ENCODE measurements at regions not wholly inside any gene's neighbourhood (a gene's known extent, or its start where the extent isn't known, plus 50 kb on each side); places are given as distances from the start of the nearest gene placed in this dataset.

GRCh38 chr2:64380853-64381527, 73.0 kb upstream of the LGALSL start:
- DNase-seq, result no peak

DNA sequence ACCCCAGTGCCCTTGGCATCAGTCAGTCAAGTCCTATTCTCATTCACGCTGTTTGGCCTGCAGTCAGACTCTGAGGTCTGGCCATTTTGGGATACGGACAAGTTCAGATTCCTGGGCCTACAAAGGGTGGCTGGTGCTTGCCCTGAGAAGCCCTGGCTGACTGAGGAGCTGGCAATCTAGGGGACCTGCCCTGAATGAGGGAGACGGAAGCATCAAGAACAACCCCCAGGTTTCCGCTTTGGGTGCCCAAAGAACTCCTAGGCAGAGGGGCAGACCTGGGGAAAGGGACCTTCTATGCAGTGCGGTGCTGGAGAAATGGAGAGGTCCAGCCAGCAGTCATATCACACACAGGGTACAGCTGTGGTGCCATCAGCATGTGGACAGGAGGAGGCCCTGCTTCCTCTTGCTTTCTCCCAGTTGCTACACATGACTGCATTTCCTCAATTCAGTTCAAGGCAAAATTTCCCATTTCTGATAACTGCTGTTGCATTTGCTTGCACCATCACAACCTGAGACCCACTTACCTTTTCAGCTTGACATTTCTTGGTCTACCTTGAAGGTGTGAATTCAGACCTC, 70.9 kb upstream of the LGALSL start:
- no peak for DNase-seq

- no peak for DNase-seq
Observed at GRCh38 chr2:64383881-64384280, 70.1 kb upstream of the LGALSL start.

DNA sequence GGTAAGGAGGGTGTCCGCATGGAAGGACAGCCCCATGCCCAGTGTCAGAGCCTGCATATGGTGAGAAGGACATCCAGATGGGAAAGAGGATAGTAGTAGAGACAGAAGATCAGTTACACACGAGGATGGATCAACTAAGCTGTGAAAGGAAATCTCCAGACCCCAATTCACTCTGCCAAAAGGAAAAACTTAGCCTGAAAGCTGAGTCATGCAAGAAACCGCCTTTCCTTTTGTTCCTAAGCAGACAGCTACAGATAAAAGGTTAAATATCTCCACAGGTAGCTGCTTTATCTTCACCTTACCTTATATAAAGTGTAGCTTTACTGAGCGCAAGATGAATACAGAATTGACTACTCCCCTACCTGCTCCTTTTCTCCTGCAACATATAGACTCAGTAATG, 67.3 kb upstream of the LGALSL start:
- DNase-seq, result no peak

GRCh38 chr2:64390586-64390985, 63.4 kb upstream of the LGALSL start:
- no peak for DNase-seq

DNA sequence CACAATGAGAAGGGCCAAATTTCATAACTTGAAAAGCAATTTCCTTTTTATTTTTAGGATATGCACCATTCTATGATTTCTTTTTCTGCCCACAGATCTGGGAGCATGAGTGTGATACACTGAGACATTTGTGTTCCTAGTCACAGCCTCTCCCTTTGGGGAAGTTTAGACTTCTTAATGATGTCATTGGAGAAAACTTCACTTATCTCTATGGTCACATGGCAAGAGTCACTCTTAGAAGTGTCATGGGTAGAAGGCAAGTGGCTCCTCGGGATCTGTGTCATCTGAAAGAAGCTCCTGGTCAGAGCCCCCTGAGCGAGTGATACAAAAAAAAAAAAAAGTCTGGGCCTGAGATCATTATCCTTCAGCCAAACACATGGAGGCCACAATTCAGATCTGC, 62.5 kb upstream of the LGALSL start:
- DNase-seq, result no peak

GRCh38 chr2:64391940-64392339, 62.0 kb upstream of the LGALSL start:
- DNase-seq, result no peak

DNA sequence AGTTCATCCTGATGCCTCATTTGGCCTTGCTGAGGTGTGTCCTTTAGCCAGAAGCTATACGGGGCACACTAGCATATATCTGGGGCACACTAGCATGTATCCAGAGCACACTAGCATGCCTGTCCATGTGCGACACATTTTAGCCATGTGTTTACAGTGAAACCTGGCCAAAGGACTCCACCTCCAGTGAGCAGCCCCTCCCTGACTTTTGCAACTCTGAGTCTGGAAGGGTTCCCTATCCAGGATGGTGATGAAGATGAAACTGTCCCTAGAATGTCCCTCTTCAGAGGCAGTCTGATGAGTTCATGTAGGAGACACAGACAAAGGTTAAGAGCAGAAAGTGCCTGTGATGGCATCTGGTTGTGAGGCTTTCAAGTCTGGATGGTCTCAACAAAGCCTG, 61.4 kb upstream of the LGALSL start:
- DNase-seq, result no peak

DNA sequence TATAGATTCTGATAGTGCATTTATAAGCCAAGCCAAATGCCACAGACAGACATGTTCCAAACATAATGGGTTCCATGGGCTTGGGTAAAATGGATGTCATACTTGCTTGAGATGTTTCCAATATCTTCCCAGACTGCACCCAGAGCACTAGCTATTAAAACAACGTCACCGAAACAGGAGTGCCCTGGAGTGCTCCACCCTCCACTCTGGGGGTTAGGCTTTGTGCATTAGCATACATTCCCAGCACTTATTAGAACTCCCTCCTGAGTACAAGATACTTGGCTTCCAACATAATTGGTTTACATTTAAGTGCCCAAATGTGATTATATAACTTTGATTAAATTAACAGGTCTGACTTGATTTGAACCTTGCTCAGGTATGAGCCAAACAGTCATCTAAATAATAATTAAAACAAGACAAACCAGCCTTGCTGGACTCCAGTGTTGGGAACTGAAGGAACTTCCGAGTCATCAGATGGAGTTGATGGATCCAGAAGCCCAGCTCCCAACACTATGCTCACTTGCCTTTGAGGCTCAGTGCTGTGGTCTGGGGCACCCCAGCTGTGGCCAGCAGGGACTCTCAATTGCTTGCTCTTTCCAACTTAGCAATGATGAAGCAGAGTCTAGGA, 60.5 kb upstream of the LGALSL start:
- no peak for DNase-seq

DNA sequence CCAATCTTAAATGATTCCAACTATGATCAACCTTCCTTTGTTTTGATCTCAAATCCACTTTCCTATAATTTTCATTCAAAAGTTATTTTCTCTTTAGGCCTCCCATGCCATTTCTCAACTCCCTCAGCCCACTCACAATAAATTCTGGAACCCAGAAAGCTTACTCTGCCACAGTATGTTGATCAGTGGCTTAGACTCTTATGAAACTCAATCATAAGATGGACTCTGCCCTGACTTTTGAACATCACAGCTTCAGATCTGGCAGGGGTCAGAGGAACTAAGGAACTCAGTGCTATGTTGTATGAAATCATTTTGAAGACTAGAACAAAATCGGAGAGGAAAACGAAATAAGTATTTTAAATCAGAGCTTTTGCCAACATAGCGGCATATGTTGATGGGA, 59.8 kb upstream of the LGALSL start:
- DNase-seq, result no peak

DNA sequence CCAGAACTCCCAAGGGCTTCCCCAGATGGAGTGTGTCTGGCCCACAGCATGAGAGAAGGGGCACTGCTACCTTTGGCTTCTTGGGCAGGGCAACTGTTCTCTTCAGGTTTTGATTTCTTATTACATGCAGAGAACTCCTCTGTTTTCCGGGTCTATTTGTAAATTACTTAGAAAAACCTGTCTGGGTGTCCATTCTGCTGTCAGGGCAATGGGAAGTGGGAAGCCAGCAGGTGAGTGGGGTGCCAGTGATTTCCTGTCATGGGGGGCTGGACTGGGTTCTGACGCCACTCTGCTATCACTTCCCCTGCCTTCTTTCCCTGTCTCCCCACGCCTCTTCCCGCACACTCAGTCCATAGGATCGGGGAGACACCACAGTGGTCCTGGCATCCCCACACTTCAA, 58.0 kb upstream of the LGALSL start:
- DNase-seq, result no peak

DNA sequence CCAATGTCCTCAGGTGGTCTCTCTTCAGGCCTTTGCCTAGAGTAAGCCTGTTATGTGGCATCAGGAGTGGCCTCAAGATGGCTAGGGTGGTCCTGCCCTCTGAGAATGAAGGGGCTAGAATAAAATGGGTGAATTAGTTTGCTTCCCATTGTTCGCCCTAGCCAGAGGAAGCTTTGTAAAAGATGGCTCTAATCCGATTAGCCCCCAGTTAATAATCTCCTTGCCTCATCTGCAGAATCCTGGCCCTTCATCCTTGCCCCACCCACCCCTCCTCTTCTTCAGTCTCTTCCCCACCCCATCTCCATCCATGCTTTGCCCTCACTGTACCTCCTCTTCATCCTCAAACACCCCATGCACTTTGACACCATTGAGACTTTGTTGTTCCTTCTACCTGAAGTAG, 57.4 kb upstream of the LGALSL start:
- DNase-seq, result no peak

- no peak for DNase-seq
Observed at GRCh38 chr2:64398516-64399129, 55.3 kb upstream of the LGALSL start.

GRCh38 chr2:64399521-64399920, 54.4 kb upstream of the LGALSL start:
- no peak for DNase-seq

DNA sequence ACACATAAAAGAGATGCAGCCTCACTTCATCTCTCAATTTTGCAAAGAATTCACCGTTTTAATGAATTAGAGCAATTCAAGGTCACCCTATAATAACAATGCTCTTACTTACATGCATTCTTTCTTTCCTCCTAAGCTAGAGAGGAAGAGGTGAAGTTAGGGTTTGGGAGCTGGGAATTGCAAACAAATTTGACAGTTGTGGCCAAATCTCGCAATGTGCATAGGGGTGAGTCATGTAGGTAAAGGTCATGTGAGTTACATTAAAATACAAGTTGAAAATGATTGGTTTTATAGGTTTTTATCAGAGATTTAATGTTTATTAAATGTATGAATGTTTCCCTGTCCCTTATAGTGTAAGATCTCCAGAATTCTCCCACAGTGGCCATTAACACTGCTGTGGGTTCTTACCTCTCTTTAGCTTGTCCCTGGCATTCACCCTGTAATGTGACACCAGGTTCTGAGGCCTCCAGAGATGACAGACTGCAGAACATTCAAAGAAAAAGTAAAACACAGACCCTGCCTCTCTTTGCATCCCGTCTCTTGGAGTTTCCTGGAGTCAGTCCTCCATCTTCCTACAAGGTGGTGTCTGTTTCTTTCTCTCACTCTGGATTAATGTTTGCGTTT, 53.7 kb upstream of the LGALSL start:
- no peak for DNase-seq

- no peak for DNase-seq
Observed at GRCh38 chr2:64400733-64401528, 53.0 kb upstream of the LGALSL start.

DNA sequence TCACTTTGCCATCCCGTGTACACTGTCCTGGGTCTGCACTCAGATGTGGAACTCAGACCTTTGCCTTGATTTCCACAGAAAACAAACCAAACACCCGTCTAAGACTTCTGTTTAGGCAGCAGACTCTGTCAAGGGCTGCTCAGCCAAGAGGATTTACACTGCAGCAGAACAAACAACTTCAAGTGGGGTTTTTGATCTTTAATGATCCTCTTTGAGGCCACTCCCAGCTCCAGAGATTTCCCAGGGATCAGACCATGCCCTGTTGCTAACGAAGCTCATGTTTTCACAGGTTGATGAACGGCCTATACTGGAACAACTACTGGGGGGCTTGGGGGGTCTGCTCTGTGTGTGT, 52.5 kb upstream of the LGALSL start:
- DNase-seq, result no peak

DNA sequence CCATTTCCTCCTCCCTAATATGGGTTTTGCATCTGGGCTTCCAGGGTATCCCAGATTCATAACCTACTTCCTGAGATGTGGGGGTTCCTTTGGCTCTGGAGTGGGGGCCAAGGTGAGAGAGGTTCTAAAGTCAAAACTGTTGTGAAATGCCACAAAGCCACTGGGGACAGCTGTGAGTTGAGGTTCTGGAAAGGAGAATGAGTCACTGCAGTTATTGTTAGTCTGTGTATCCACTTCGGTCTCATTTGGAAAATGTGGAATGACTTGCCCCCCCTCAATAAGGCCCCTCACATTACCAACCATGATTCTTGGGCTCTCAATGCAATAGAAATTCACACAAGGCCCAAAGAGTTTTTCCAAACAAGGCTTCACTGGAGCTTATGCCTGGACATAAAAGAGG, 51.1 kb upstream of the LGALSL start:
- DNase-seq, result no peak

GRCh38 chr2:64403426-64403825, 50.5 kb upstream of the LGALSL start:
- peak in 1 of 2 experiments; percentile 60 for DNase-seq

DNA sequence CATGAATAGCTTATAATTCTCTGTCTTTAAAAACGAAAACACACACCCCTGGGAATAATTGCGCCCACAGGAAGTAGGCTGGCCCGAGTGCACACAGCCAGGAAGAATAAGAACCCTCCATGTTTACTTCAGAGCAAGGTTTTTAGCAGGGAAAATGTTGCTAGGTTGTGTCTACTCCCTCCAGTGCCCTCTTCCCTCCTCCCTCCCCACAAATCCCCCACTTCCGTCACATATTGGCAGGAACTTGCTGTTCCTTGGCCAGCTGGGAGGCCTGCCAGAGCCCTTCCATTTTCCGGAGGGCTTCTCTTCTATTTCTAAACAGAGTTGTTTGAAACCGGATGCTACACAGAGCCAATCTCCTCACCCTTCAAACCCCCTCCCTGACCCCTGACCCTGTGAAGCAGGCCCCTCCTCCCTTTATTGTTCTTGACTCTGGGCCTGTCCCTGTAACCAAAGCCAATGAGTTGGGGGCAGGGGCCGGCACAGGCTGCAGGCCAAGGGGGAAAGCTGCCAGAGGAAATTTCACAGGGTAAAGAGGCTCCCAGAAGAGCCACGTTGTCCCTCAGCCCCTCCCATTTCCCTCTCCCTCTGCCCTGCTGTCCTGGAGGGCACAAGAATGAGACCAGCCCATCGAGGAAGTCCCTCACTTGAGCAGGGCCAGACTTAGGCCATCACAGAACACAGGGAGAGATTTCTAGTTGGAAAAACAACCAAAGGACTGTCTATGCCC, 49.8 kb upstream of the LGALSL start:
- DNase-seq, result peak; percentile 90 to 95

All from NCI-H2081 (cell line).